NT2/D1 (cell line): ENCODE measurements at regions not wholly inside any gene's neighbourhood (a gene's known extent, or its start where the extent isn't known, plus 50 kb on each side); places are given as distances from the start of the nearest gene placed in this dataset.

Source experiments
- DNase-seq: peaks from one replicate; pipeline ENCODE4 v3.0.0-alpha.2; 2011; ENCODE audit warnings: low read depth, low spot score
- H3K27me3 ChIP-seq: 2 replicates; pipeline ENCODE4 v1.6.0; 2011; ENCODE audit warnings: mild to moderate bottlenecking; ENCODE audit not compliant: insufficient read length, insufficient read depth
- H3K36me3 ChIP-seq: 2 replicates; pipeline ENCODE4 v1.6.1; 2011; ENCODE audit warnings: mild to moderate bottlenecking, low read length, mixed read lengths; ENCODE audit not compliant: insufficient read depth, insufficient read length
- H3K4me1 ChIP-seq: 2 replicates; pipeline ENCODE4 v1.5.1; 2011; ENCODE audit not compliant: insufficient read depth, insufficient read length
- H3K4me3 ChIP-seq: 2 replicates; pipeline ENCODE4 v1.5.1; 2011; ENCODE audit warnings: low read depth; ENCODE audit not compliant: insufficient read length
- H3K9ac ChIP-seq: 2 replicates; pipeline ENCODE4 v1.6.0; 2011; ENCODE audit warnings: low read depth; ENCODE audit not compliant: insufficient read length
- H3K9me3 ChIP-seq: 2 replicates; pipeline ENCODE4 v1.5.1; 2011; ENCODE audit warnings: mild to moderate bottlenecking, low read length; ENCODE audit not compliant: insufficient read depth
- SUZ12 ChIP-seq: IDR thresholded peaks from 2 replicates; pipeline ENCODE4 v1.6.1; 2011; ENCODE audit not compliant: insufficient read length, insufficient read depth; ENCODE audit errors: extremely low read depth
- YY1 ChIP-seq: IDR thresholded peaks from 2 replicates; pipeline ENCODE4 v1.6.1; 2011; ENCODE audit not compliant: insufficient read length, insufficient read depth
- ZNF274 ChIP-seq: IDR thresholded peaks from 2 replicates; pipeline ENCODE4 v1.6.1; 2011; ENCODE audit warnings: mild to moderate bottlenecking, low read depth, low read length

DNA sequence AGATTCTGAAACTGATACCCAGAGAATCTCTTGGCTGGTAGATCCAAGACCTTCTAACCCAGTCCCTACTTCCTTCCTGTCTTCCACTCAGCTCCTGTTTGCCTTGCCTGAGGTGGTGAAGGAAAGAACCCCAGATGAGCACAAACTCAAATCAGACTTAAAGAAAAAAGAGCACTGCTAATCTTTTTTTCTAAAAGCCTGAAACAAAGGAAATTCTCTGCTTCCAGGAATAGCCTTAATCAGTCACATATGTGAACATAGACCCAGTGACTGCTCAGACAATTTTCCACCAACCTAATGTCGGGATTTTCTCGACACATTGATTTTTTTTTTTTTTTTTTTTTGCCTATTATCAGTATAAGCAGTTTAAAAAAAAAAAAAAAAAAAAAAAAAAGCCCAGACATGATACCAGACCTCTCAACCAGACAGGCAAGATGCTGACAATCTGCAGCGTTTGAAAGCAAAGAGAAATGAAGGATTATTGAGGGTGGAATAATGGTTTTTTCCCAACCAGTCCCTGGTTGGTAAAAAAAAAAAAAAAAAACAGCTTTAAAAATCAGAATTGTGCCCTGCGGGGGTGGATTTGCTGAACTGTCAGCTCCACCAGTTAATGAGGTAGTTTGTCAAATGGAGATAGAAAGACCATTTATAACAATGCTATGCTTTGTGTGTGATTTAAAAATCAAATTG, 256.8 kb upstream of the RARB start:
- Histone ChIP-seq H3K4me1 (no peaks in the 10 kb centered on the region), H3K9me3 (peaks cover 10% of the 10 kb centered on the region), H3K36me3 (no peaks in the 10 kb centered on the region), H3K27me3 (no peaks in the 10 kb centered on the region), H3K4me3 (no peak overlapping the region), H3K9ac (no peak overlapping the region)
- TF ChIP-seq SUZ12 (no peak), ZNF274 (no peak), YY1 (no peak)
- no peak for DNase-seq

GRCh38 chr3:25171897-25172296, 256.2 kb upstream of the RARB start:
- DNase-seq, result no peak
- no peaks in the 10 kb centered on the region for H3K27me3 ChIP-seq
- no peak overlapping the region for H3K4me3 ChIP-seq
- no peak for TF ChIP-seq ZNF274
- TF ChIP-seq SUZ12, result no peak
- no peak for TF ChIP-seq YY1
- no peaks in the 10 kb centered on the region for H3K4me1 ChIP-seq
- no peaks in the 10 kb centered on the region for H3K36me3 ChIP-seq
- peaks cover 10% of the 10 kb centered on the region for H3K9me3 ChIP-seq
- H3K9ac ChIP-seq, result no peak overlapping the region

- peaks cover 8% of the 10 kb centered on the region for H3K9me3 ChIP-seq
- H3K4me1 ChIP-seq, result no peaks in the 10 kb centered on the region
- TF ChIP-seq YY1 (no peak), SUZ12 (no peak)
- H3K27me3 ChIP-seq, result no peaks in the 10 kb centered on the region
- no peak overlapping the region for H3K4me3 ChIP-seq
- DNase-seq, result no peak
- H3K36me3 ChIP-seq, result no peaks in the 10 kb centered on the region
- no peak overlapping the region for H3K9ac ChIP-seq
These were observed 254.5 kb upstream of the RARB start for GRCh38 chr3:25173606-25174005.

GRCh38 chr3:25174251-25174650, 253.8 kb upstream of the RARB start:
- DNase-seq, result no peak

GRCh38 chr3:25177041-25177440, 251.0 kb upstream of the RARB start:
- no peak overlapping the region for H3K9ac ChIP-seq
- no peaks in the 10 kb centered on the region for H3K36me3 ChIP-seq
- H3K9me3 ChIP-seq, result no peaks in the 10 kb centered on the region
- no peak for TF ChIP-seq SUZ12
- TF ChIP-seq YY1, result no peak
- no peak for TF ChIP-seq ZNF274
- no peaks in the 10 kb centered on the region for H3K27me3 ChIP-seq
- no peak for DNase-seq
- H3K4me3 ChIP-seq, result no peak overlapping the region
- no peaks in the 10 kb centered on the region for H3K4me1 ChIP-seq

More at GRCh38 chr3:25174251-25174650, 253.8 kb upstream of the RARB start:
- no peak overlapping the region for H3K4me3 ChIP-seq
- no peaks in the 10 kb centered on the region for H3K4me1 ChIP-seq
- H3K27me3 ChIP-seq, result no peaks in the 10 kb centered on the region
- peaks cover 1% of the 10 kb centered on the region for H3K9me3 ChIP-seq
- no peaks in the 10 kb centered on the region for H3K36me3 ChIP-seq
- TF ChIP-seq SUZ12 (no peak), ZNF274 (no peak), YY1 (no peak)
- H3K9ac ChIP-seq, result no peak overlapping the region

GRCh38 chr3:25178672-25179071, 249.4 kb upstream of the RARB start:
- H3K4me1 ChIP-seq, result no peaks in the 10 kb centered on the region
- H3K36me3 ChIP-seq, result no peaks in the 10 kb centered on the region
- no peak for DNase-seq
- H3K4me3 ChIP-seq, result no peak overlapping the region
- H3K27me3 ChIP-seq, result no peaks in the 10 kb centered on the region
- H3K9ac ChIP-seq, result no peak overlapping the region
- TF ChIP-seq SUZ12 (no peak), ZNF274 (no peak), YY1 (no peak)
- no peaks in the 10 kb centered on the region for H3K9me3 ChIP-seq

DNA sequence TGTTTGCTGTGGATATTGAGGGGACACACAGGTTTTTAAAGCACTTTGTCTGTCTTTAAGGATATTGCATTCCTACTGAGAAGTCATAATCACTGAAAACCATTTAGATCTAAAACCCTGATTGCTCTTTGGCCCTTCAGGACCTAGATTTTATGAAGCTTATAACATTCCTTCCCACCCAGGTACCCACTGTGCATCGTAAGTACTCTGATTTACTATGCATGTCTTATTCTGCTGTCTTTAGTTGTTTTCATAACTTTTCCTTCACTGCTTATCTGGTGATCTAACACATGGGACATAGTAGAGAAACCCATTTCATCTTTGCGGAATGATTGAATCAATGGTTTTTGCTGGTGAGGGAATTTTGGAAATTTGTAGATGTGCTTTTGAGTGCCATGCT, 247.0 kb upstream of the RARB start:
- Histone ChIP-seq H3K27me3 (no peaks in the 10 kb centered on the region), H3K36me3 (no peaks in the 10 kb centered on the region), H3K4me3 (no peak overlapping the region), H3K9me3 (no peaks in the 10 kb centered on the region), H3K9ac (no peak overlapping the region), H3K4me1 (no peaks in the 10 kb centered on the region)
- TF ChIP-seq SUZ12 (no peak), YY1 (no peak), ZNF274 (no peak)
- DNase-seq, result no peak
